ENCODE measurements at regions not wholly inside any gene's neighbourhood (a gene's known extent, or its start where the extent isn't known, plus 50 kb on each side); places are given as distances from the start of the nearest gene placed in this dataset.

DNA sequence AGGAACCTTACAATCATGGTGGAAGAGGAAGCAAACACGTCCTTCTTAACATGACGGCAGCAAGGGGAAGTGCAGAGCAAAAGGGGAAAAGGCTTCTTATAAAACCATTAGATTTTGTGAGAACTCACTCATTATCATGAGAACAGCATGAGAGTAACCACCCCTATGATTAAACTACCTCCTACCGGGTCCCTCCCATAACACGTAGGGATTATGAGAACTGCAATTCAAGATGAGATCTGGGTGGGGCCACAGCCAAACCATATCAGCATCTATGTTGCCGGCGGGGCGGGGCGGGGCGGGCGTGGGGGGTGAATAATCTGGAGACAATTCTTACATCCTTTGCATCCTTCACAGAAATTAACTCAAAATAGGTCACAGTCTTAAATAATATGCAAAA lies 58.8 kb upstream of the GFPT2 start:
- no peak for DNase-seq (ENCODE audit: low spot score)

- no peak for DNase-seq (ENCODE audit: low spot score)
Observed at GRCh38 chr5:180414176-180414575, 61.0 kb upstream of the GFPT2 start.

GRCh38 chr5:180421672-180422071 lies 68.5 kb upstream of the GFPT2 start:
- DNase-seq (ENCODE audit: low spot score) = no peak

DNA sequence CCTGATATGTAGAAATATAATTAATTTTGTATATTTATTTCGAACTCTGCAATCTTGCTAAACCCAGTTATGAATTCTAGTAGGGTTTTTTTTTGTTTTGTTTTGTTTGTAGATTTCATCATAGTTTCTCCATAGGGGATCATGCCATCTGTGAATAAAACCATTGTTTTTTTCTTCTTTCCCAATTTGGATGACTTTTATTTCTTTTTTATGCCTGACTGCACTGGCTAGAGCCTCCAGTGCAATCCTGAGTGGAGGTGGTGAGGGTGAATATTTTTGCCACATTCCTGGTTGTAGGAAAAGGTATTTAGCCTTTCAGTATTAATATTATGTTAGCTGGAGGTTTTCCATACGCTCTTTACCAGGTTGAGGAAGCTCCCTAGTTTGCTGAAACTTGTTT lies 70.0 kb upstream of the GFPT2 start:
- no peak for DNase-seq (ENCODE audit: low spot score)

DNA sequence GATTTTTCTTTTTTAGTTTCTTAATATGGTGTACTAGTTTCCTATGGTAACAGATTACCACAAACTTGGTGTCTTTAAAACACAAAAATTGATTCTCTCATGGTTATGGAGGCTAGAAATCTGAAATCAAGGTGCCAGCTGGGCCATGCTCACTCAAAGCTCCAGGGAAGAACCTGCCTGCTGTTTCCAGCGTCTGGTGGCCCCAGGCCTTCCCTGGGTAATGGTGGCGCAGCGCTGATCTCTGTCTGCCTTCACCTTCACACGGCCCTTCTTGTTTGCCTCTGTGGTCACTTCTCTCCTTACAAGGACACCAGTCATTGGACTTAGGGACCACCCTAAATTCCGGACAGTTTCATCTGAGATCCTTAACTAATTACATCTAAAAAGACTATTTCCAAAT lies 70.5 kb upstream of the GFPT2 start:
- no peak for DNase-seq (ENCODE audit: low spot score)

- peak; percentile 41 for DNase-seq (ENCODE audit: low spot score)
Observed at GRCh38 chr5:180424094-180424493, 70.1 kb upstream of the CNOT6 start.

GRCh38 chr5:180428598-180428997 lies 65.6 kb upstream of the CNOT6 start:
- DNase-seq (ENCODE audit: low spot score) = no peak

DNA sequence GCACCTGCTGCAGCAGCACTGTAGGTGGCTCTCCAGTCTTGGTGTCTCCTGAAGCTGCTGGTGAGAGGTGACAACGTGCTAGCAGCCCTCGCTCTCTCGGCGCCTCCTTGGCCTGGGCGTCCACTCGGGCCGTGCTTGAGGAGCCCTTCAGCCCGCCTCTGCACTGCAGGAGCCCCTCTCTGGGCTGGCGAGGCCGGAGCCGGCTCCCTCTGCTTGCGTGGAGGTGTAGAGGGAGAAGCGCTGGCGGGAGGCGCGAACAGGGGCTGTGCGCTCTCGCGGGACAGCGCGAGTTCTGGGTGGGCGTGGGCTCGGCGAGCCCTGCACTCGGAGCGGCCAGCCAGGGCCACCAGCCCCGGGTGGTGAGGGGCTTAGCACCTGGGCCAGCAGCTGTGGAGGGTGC lies 62.2 kb upstream of the CNOT6 start:
- DNase-seq (ENCODE audit: low spot score) = no peak

DNA sequence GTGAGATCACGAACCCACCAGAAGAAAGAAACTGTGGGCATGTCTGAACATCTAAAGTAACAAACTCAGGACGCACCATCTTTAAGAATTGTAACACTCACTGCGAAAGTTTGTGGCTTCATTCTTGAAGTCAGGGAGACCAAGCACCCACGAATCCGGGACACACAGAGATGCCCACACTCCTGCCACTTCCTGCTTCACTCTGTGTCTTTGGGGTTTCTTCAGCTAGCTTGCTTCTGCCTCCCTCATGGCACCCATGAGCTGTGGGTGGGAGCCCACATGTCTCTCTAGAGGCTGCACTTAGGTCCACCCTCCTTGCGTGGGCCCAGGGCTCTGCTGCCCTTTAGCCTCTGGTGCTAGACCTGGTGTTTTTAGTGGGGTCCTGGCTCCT lies 61.2 kb upstream of the CNOT6 start:
- DNase-seq (ENCODE audit: low spot score) = no peak

DNA sequence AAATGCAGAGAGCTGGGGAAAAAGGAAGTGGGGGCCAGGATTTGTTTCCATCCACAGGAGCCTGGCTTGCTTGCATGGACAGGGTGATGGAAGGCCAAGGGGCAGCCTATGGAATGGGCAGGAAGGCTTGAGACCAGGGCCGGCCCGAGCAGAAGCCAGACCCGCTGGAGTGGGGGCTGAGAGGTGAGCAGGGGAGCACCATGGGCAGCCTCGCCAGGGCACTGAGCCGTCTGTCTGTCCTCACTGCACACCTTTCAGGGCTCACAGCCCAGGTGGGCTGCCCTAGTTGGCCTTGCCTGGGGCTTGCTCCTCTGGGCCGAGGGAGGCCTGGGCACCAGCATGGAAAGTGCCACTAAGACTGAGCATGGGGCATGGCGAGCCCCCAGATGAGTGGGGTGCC lies 58.6 kb upstream of the CNOT6 start:
- DNase-seq (ENCODE audit: low spot score) = no peak

GRCh38 chr5:180436275-180436674 lies 57.9 kb upstream of the CNOT6 start:
- DNase-seq (ENCODE audit: low spot score) = no peak

DNA sequence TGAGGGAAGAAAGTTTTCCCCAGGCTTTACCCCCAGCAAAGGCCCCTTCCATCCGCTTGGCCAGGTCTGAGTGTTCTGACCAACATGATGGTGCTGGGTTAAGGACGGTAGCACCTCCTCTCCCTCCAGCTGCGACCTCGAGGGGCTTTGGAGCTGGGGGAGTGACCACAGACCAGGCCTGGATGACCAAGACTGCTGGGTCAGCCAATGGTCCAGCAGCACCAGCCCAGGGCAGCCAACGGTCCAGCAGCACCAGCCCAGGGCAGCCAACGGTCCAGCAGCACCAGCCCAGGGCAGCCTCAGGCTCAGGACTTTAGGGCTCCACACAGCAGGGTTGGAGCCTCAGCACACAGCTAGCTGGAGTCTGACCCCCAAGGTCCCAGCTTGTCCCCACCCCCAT lies 57.2 kb upstream of the CNOT6 start:
- DNase-seq (ENCODE audit: low spot score) = no peak

DNA sequence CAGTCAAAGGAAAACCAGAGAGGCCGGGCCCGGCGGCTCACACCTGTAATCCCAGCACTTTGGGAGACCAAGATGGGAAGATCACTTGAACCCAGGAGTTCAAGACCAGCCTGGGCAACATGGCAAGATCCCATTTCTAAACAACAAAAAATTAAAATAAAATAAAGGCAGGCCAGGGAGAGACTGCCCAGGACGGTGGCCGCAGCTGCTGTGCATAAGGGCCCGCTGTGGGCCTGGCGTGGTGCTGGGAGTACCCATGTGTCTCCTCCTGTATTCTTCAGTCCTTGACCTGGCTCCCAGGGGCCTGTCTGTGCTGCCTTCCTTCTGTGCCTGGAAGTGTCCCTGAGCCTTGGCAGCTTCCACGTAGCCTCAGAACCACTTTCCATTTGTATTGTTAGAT lies 56.8 kb upstream of the CNOT6 start:
- no peak for DNase-seq (ENCODE audit: low spot score)

DNA sequence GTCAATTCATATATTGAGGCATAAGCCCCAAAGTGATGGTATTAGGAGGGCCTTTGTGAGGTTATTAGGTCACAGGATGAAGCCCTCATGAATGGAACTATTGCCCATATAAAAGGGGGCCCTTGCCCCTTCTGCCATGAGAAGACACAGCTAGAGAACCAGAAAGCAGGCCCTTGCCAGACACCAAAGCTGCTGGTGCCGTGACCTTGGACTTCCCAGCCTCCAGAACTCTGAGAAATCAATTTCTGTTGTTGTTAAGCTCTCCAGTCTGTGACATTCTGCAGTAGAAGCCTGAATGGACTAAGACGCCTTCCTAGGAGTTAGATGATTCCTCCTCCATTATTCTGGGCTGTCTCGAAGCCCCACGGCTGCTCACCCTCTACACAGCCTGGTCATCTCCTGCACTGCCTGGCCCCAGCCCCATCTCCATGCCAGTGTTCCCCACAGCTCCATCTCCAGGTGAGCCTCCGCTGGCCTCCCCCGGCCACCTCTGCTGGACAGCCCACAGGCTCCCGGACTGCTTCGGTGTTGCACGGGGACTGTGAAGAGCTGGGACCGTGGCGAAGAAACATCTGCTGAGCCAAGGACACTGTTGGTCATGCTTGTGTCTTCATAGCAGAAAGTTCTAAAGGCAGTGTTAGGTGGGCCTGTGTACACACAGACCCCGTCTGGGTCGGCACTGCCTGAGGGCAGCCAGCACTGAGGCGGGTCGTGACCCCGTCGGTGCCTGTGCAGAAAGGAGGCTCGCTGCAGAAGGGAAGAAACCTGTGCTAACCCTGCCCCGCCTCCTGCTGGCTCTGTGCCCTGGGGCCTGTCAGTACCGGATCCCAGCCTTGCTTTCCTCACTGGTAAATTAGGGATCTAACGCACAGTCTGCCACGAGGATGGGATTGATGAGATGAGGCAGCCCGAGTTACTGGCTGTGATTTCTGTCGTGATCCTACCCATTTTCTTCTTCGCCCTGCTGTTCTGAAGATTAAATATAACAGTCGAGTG lies 55.1 kb upstream of the CNOT6 start:
- no peak for DNase-seq (ENCODE audit: low spot score)

DNA sequence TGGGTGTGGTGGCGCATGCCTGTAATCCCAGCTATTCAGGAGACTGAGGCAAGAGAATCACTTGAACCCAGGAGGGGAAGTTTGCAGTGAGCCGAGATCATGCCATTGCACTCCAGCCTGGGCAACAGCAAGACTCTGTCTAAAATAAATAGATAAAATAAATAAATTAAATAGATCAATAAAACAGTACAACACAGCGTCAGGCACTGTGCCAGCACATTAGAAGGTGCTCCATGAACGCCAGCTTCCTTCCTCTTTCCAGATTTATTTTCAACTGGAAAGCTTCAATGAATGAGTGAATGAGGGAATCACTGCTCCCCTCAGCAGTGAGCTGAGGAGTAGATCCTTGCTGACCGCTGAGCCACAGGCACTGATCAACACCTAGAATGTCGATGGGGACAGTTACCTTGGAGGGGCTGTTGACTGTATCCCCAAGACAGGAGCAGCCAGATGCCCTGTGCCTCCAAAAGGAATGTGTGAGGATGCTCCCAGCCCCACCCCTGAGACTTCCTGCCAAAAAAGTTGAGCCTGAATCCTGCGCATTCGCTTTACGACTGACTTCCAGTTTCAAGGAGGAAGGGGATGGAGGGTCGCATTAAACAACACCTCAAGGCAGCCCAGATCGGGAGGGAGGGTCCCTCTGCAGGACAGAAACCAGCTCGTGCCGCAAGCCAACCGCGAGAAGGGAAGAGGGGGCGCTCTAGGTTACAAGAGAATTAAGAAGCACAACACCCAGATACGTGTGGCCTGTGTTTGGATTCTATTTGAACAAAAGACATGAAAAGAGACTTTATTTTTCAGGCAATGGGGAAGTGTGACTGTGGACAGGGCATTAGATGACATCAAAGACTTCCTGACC lies 54.0 kb upstream of the CNOT6 start:
- no peak for DNase-seq (ENCODE audit: low spot score)

DNA sequence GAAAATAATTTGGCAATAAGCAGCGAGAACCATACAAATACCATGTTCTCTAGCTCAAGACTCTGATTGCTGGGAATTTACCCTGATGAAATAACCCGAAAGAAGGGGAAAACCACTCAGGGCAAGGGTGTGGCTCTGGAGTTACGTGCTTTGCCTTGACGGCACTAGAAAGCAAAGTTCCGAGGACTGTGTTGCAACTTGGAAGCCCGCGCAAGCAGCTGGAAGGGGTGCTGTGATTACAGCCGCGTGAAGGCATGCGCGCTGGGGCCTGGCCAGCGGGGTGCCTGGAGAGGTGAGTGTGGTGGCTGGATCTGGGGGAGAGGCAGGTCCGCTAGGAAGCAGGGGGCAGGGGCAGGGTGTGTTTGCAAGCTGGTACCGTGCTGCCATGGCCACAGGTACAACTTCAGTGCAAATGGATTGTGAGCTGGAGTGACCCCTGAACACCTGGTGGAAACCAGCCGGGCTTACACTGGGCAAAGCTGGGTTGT lies 52.6 kb upstream of the CNOT6 start:
- no peak for DNase-seq (ENCODE audit: low spot score)

All from RKO (cell line).